GM12891 (cell line): ENCODE measurements at regions not wholly inside any gene's neighbourhood (a gene's known extent, or its start where the extent isn't known, plus 50 kb on each side); places are given as distances from the start of the nearest gene placed in this dataset.

ENCODE experiments used
- POLR2A ChIP-seq: IDR thresholded peaks from 2 replicates; pipeline ENCODE4 v1.6.1; 2011; ENCODE audit warnings: low read depth, low read length, control low read depth
- POLR2AphosphoS5 ChIP-seq: IDR thresholded peaks from 2 replicates; pipeline ENCODE4 v1.6.1; 2011; ENCODE audit warnings: low read depth, low read length, control low read depth

DNA sequence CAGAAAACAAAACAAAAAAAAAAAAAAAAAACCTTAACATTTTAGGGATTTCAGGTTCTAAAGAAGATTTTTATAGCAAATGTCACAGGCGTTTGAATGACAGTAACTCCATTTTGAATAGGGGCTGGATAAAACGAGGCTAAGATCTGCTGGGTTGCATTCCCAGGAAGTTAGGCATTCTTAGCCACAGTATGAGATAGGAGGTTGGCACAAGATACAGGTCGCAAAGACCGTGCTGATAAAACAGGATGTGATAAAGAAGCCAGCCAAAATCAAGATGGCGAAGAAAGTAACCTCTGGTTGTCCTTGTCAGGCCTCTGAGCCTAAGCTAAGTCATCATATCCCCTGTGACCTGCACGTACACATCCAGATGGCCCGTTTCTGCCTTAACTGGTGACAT, 425.6 kb upstream of the PTPRD start:
- no peak for TF ChIP-seq POLR2AphosphoS5
- no peak for TF ChIP-seq POLR2A
